AG09309 (cell line): ENCODE measurements at regions not wholly inside any gene's neighbourhood (a gene's known extent, or its start where the extent isn't known, plus 50 kb on each side); places are given as distances from the start of the nearest gene placed in this dataset.

Experiments used
- DNase-seq: peaks from one replicate; pipeline ENCODE4 v3.0.0-alpha.2; 2010; ENCODE audit warnings: low read depth
- H3K4me3 ChIP-seq: 2 replicates; pipeline ENCODE4 v1.5.1; 2011; ENCODE audit warnings: mild to moderate bottlenecking, low read depth, low read length, moderate library complexity; ENCODE audit not compliant: control insufficient read depth
- CTCF ChIP-seq: IDR thresholded peaks from 2 replicates; pipeline ENCODE4 v1.5.1; 2011; ENCODE audit warnings: mild to moderate bottlenecking, low read depth, low read length, inconsistent platforms; ENCODE audit not compliant: insufficient read depth, control insufficient read depth; ENCODE audit errors: missing control alignments

DNA sequence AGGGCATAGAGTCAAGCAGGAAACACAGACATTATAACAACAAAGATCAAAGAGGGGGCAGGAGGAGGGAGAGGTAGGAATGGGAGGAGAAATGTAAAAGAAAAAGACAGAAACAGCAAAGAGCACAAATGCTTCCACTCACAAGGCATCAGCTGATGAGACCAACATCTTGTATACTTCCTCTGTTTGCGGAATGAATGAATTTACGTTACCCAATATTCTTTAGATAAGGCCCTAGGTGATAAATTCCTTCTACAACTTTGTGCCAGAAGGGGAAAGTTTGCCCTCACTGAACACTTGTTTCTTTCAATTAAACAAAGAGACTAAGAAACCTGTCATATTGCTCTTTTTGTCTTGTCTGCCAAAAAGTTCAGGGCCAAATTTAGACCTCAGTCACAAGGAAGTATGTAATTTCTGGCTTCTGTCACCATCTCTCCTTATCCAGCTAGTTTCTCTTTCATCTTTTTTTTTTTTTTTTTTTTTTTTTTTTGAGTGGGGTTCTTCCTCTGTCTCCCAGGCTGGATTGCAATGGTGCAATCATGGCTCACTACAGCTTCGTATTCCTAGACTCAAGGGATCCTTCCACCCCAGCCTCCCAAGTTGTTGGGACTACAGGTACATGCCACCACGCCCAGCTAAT, 116.4 kb upstream of the NANOS1 start:
- no peak overlapping the region for H3K4me3 ChIP-seq
- TF ChIP-seq CTCF: no peak
- DNase-seq: no peak

DNA sequence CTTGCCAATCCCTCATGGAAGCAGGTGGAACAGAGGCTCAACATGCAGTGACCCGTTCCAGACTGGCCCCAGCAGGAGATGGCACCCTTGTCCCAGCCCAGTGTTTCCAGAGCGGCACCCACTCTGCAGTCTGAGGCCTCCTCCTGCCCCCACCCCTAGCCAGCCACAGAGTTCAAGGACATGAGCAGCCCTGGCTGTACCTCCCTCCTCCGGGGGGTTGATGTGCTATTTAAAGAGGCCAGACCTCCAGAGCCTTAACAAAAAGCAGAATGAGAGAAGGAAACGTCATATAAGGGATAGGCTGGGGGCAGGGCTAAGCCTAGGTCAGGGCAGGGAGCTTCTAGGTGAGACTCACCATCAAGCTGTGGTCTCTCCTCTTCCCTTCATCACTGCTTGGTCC, 115.7 kb upstream of the NANOS1 start:
- DNase-seq: no peak
- H3K4me3 ChIP-seq: no peak overlapping the region
- TF ChIP-seq CTCF: no peak

GRCh38 chr10:118914629-118915028, 114.9 kb upstream of the NANOS1 start:
- H3K4me3 ChIP-seq: no peak overlapping the region
- no peak for TF ChIP-seq CTCF
- no peak for DNase-seq

DNA sequence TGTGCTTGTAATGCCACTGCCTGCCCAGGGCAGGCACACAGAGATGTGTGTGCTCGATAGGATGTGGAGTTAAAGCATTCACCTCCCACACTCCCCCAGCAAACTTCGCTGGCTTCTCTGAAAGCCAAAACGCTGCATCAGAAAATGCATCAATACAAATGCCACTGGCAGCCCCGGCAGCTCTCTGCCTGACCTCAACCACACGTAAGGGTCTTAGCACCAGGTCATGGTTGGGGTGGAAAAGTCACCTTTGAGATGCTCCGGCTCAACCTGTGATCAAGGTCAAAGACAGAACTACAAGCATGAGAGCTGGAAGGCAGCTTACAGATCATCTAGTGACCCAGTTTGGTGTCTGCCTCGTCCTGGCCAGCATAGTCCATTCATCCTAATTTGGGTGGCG, 114.4 kb upstream of the NANOS1 start:
- no peak for TF ChIP-seq CTCF
- no peak overlapping the region for H3K4me3 ChIP-seq
- no peak for DNase-seq

- no peak overlapping the region for H3K4me3 ChIP-seq
- TF ChIP-seq CTCF: no peak
- no peak for DNase-seq
Observed at GRCh38 chr10:118916777-118917176, 112.7 kb upstream of the NANOS1 start.

GRCh38 chr10:118917701-118918100, 111.8 kb upstream of the NANOS1 start:
- DNase-seq: no peak
- no peak for TF ChIP-seq CTCF
- no peak overlapping the region for H3K4me3 ChIP-seq

DNA sequence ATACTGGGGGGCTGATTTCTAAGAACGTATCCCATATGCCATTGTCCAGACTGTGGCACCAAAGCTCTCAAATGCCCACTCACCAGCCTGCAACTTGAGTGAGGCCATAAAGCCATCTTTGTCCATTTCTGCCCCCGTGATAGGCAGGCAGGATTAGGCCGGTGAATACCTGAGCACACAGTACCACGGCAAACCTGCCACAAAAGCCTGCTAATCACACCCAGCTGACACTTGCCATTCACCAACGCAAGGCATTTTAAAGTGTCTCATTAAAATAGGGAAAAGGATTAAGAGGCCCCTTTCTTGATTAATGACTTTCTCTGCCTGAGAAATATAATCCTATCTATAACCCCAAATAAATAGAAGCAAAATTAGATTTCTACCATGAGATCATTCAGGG, 111.4 kb upstream of the NANOS1 start:
- no peak for DNase-seq
- TF ChIP-seq CTCF: no peak
- H3K4me3 ChIP-seq: no peak overlapping the region
